DMS79 (cell line): ENCODE measurements at regions not wholly inside any gene's neighbourhood (a gene's known extent, or its start where the extent isn't known, plus 50 kb on each side); places are given as distances from the start of the nearest gene placed in this dataset.
"Not testable (repeated sequence)": the region's sequence is repeated elsewhere in the genome, so short reads cannot be mapped to it uniquely, and the experiment has no call there.

ENCODE experiments used
- DNase-seq: peaks from one replicate; lab custom pipeline; 2025; lab: John Stamatoyannopoulos, UW

- DNase-seq, result no peak
Observed at GRCh38 chr3:78255403-78255802, 1215.5 kb downstream of the ROBO2 start.

- DNase-seq, result no peak
Observed at GRCh38 chr3:78256123-78256522, 1216.2 kb downstream of the ROBO2 start.

GRCh38 chr3:78257951-78258530 is 1218.1 kb downstream of the ROBO2 start:
- no peak for DNase-seq

DNA sequence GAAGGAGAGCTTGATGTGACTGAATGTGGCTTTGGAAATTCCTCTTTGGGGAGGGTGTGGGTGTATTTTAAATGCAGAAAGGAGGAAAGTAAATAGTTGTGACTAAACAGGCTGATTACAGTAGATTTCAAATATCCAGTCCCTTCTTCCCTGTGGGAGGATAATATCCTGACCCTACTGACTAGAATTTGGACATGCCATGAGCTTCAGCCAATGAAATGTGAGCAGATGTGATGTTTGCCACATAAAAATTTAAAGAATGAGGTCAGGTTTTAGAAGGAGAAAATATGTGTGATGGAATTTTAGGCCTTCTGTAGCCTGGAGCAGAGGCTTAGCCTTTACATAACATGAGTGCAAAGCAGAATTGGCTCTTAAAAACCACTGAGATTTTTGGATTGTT is 1218.9 kb downstream of the ROBO2 start:
- no peak for DNase-seq

- DNase-seq, result no peak
Observed at GRCh38 chr3:78260388-78260787, 1220.5 kb downstream of the ROBO2 start.

- DNase-seq, result not testable (repeated sequence)
Observed at GRCh38 chr3:78266550-78266949, 1226.7 kb downstream of the ROBO2 start.

DNA sequence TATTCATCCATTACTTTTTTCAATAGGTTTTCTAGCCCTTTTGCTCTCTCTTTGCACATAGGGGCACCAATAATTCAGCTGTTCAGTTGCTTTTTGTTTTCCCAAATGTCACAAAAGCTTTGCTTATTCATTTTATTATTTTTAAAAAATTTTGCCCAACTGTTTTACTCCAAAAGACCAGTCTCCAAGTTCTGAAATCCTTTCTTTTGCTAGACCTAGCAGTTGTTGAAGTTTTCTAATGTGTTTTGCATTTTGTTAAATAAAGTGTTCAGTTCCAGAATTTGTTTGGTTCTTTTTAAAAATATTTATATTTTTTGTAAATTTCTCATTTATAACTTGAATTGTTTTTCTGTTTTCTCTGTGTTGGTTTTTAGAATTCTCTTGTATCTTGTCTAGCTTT is 1227.3 kb downstream of the ROBO2 start:
- no peak for DNase-seq

GRCh38 chr3:78268087-78268486 is 1228.2 kb downstream of the ROBO2 start:
- no peak for DNase-seq

DNA sequence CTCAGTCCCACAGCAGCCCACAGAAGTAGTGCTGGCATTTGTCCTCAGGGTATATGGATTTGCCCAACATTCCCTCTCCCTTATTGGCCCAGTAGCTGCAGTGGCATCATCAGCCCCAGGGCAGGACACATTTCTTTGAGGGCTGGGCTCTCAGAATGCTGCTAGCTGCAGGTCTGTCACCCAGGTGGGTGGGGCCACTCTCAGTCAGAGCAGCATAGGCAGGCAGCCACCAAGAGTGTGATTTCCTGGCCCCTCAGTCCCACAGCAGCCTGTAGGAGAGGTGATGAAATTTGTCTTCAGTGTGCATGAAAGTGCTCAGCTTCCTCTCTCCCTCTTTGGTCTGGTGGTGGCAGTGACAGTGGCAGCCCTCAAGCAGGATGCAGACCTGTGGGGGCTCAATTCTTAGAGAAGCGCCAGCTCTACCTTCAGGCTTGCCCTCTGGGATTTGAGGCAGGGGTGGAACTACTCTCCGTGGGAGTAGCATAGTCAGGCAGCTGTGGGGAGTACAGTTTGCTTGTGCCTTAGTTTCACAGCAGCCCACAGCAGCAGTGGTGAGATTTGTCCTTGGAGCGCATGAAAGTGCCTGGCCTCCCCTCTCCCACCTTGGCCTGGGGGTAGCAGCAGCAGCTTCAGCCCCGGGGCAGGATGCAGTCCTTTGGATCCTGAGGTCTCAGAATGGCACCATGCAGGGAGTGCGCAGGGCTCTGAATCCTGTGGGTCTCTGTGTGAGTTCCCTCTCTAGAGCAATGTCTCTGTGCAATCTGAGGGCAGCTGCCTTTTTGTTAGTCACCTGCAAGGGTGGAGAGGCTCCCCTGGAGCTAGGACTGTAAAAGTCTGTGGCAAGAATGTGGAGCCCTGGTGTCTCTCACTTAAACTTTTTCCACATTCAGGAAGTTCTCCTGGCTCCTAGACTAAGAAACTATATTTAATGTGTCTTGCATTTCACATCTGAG is 1229.1 kb downstream of the ROBO2 start:
- no peak for DNase-seq

- no peak for DNase-seq
Observed at GRCh38 chr3:78273326-78273725, 1233.4 kb downstream of the ROBO2 start.

- no peak for DNase-seq
Observed at GRCh38 chr3:78274475-78275065, 1234.7 kb downstream of the ROBO2 start.

GRCh38 chr3:78275420-78275852 is 1235.5 kb downstream of the ROBO2 start:
- DNase-seq, result no peak

DNA sequence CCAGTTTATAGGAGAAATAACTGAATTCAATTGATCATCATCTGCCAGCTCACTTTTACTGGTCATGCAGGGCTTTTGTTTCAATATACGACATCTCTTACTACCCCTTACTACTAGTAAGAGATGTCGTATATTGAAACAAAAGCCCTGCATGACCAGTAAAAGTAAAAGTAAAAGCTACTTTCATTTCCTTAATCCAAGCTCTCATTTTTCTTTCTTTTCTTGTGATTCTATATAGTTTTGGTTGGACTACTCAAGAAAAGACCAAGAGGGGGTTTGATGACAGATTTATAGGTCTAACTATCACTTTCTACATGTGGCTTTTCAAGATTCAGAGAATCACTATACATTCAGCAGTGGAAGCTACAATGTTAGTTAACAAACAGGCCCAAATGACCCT is 1237.3 kb downstream of the ROBO2 start:
- no peak for DNase-seq

- DNase-seq, result peak; percentile 30
Observed at GRCh38 chr3:78277801-78278200, 1237.9 kb downstream of the ROBO2 start.

GRCh38 chr3:78279091-78279490 is 1239.2 kb downstream of the ROBO2 start:
- DNase-seq, result no peak

DNA sequence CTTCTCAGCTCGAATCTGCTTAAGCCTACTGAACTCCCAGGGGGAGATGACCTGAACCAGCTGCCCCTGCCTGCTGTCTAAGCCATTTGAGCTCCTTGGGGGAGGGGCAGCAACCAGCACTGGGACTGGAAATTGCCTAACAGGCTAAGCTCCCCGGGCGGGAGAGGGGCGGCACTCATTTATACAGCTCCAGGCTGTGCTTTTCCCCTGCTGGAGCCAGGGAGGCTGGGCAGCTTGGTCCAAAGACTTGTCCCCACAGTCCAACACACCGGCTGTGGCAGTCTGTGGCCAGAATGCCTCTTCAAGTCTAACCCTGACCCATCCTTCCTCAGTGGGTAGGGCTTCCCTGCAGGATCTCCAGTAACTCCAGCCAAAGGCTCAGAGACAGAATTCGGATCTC is 1241.5 kb downstream of the ROBO2 start:
- DNase-seq, result no peak

DNA sequence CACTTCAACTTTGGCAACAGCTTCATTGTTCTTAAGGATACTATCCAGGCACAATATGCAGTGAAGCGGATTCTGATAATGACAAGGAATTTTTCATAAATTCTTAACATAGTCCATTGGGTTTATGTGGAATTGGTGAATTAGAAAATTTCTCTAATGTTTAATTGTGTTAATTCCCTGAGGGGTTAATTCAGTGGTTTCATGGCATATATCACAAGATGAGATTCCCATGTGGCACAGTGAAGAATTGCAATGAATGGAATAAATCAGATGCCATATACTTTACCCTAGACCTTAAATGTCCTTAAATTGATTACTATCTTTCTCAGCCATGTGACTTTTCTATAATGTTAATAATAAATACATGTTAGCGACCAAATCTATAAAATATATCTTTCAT is 1244.1 kb downstream of the ROBO2 start:
- no peak for DNase-seq

- no peak for DNase-seq
Observed at GRCh38 chr3:78285032-78285728, 1245.3 kb downstream of the ROBO2 start.

GRCh38 chr3:78287085-78287484 is 1247.2 kb downstream of the ROBO2 start:
- no peak for DNase-seq

DNA sequence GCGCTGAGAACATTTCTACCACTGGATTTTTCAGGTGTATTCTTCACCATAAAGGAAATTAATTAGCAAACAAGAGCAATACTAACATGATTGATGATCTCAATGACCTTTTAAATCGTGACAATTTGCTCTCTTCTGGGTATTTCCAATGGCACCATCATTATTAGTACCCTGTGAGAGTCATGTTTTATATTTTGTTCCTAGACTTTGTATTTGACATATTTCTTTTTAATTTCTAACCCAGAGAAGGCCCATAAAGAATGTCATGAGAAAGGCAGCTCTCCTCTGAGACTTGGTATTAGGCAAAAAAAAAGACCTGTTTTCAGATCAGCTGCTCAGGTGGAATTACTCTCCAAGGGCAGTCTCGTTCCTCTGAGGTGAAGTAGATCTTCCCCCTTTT is 1253.4 kb downstream of the ROBO2 start:
- no peak for DNase-seq

DNA sequence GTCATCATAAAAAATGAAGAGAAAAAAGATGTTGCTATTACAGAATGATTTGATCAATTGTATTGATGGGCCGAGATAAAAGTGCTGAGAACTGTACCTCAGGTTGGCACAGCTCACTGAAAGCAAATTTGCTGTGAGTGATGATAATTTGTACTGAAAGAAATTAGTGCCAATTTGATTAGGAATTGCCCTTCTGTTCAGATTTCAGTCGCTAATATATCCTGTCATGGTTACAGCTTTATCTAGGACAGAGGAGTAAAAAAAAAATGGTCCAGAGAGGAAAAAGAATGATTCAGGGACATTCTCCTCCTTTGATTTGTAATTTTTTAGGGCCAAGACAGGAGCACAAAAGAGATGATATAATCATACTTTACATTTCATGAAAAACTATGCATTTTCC is 1264.2 kb downstream of the ROBO2 start:
- DNase-seq, result no peak

GRCh38 chr3:78312851-78313250 is 1273.0 kb downstream of the ROBO2 start:
- no peak for DNase-seq
